GM10248 (cell line): ENCODE measurements at regions not wholly inside any gene's neighbourhood (a gene's known extent, or its start where the extent isn't known, plus 50 kb on each side); places are given as distances from the start of the nearest gene placed in this dataset.

ENCODE experiments used
- CTCF ChIA-PET: fragments of 300-600 bp; sonication (Branson Sonifier 250); formaldehyde crosslinking; extraction: SDS; loops from one replicate; lab custom pipeline; 2021; ENCODE audit warnings: antibody characterized with exemption; lab: Yijun Ruan, JAX
- POLR2A ChIA-PET: fragments of 350-650 bp; sonication (Branson Sonifier 250); formaldehyde crosslinking; extraction: SDS; loops from one replicate; lab custom pipeline; 2020; ENCODE audit warnings: antibody characterized with exemption; lab: Yijun Ruan, JAX
- DNase-seq: peaks from one replicate; pipeline ENCODE4 v3.0.0; 2012; ENCODE audit errors: extremely low spot score
- CTCF ChIP-seq: IDR thresholded peaks from 2 replicates; pipeline ENCODE4 v1.5.1; 2012; ENCODE audit warnings: mild to moderate bottlenecking, low read depth; ENCODE audit errors: extremely low read depth, missing control alignments, control extremely low read depth

DNA sequence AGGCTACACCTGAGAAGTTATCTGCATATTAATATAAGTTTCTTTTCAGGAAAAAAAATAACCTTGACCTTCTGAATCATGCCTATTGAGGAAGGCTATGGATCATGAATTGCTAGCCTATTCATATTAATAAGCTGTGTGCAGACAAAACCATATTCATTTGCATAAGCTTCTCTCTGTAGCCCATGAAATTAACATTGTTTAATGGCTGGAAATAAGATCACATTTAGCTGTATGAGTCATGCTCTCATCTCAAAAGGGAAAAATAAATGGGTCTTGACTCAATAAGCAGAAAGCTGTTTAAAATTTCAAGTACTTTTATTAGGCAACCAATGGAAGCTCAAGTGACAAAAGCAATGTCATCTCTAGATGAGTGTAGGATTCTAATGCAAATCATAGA lies 330.0 kb upstream of the DEPDC1 start:
- DNase-seq, result no peak
- ChIA-PET POLR2A (no interaction called here), CTCF (interaction anchor here (2.0 kb wide), 1 partner anchor 9 kb away, joined by 6 read pairs; no protein-coding TSS in a partner anchor)
- TF ChIP-seq CTCF, result no peak

DNA sequence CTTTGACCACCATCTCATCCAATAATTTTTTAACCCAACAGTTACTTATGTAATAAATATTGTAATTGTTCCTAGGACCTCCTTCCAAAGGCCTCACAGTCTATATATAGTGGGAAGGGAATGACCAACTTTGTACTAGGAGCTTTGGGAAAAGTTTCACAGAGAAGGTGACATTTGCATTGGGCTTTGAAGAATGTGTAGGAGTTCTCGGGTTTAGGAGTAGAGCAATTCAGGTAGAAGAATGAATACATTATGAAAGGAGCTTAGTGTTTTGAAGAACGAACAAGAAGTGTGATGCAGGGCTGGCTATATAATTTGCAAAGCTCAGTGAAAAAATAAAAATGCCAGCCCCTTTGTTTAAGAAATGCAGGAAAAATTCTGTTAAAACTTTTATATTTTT lies 330.4 kb upstream of the DEPDC1 start:
- no peak for TF ChIP-seq CTCF
- ChIA-PET POLR2A (no interaction called here), CTCF (interaction anchor here (1.4 to 2.0 kb wide), 2 partner anchors 9 to 19 kb away, joined by 3 to 6 read pairs; no protein-coding TSS in a partner anchor)
- no peak for DNase-seq

DNA sequence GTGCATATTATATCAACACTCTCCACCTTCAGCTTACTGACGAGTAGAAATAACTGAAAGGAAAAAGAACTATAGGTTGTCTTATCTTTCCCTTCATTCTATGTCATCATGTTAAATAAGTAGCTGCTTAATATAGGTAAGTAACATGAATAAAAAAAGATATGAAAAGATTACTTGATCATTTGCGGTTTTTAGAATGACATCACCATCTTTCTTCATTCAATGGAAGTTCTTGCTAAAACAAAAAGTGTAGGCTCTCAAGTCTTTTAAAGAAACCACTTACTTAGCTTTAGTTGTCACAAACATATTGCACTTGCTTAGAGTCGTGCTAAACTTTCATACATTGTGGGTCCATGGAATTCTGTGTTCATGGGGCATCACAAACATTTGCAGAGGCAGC lies 331.1 kb upstream of the DEPDC1 start:
- POLR2A ChIA-PET, result no interaction called here
- no peak for DNase-seq
- CTCF ChIA-PET, result interaction anchor here (1.4 to 2.0 kb wide), 2 partner anchors 10 to 18 kb away, joined by 3 to 6 read pairs; no protein-coding TSS in a partner anchor
- TF ChIP-seq CTCF, result no peak

DNA sequence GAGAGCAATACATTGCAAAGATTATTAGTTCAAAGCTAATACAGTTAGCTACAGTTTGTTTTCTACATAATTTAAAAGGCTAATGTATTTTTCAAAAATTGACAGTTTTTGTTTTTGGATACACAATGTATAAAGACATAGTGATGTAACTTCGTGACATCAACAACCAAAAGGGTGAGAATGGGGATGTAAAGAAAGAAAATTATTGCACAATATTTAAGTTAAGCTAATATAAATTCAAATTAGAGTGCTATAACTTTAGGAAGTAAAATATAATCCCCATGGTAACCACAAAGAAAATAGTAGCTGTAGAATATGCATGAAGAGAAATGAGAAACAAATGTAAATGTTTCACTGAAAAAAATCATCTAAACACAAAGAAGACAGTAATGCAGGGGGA lies 334.4 kb upstream of the DEPDC1 start:
- CTCF ChIA-PET, result no interaction called here
- TF ChIP-seq CTCF, result no peak
- POLR2A ChIA-PET, result no interaction called here
- no peak for DNase-seq

GRCh38 chr1:68848017-68848416 lies 351.1 kb upstream of the DEPDC1 start:
- TF ChIP-seq CTCF, result no peak
- ChIA-PET CTCF (no interaction called here), POLR2A (no interaction called here)
- DNase-seq, result no peak

DNA sequence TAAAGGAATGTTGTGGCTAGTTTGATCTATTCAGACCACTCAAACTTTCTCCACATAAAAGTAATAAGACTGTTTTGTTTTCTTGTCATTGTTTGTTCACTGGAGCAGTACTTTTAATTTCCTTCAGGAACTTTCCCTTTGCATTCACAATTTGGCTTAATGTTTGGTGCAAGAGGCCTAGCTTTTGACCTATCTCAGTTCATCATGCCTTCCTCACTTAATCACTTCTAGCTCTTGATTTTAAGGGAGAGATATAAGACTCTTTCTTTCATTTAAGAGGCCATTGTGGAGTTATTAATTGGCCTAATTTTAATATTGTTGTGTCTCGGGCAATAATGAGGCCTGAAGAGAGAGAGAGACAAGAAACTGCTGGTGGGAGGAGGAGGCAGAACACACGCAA lies 371.7 kb upstream of the DEPDC1 start:
- ChIA-PET CTCF (interaction anchor here (1.1 to 1.3 kb wide), 2 partner anchors 9 to 22 kb away, joined by 3 read pairs; no protein-coding TSS in a partner anchor), POLR2A (no interaction called here)
- TF ChIP-seq CTCF, result no peak
- no peak for DNase-seq
